Lung (tissue), 11 donors: ENCODE measurements at regions not wholly inside any gene's neighbourhood (a gene's known extent, or its start where the extent isn't known, plus 50 kb on each side); places are given as distances from the start of the nearest gene placed in this dataset.

Source experiments
- ATAC-seq: fragments of 200-7000 bp; cut with Tn5 transposase; one replicate; pipeline ENCODE4 v1.9.1; 2020; ENCODE audit warnings: moderate number of reproducible peaks; ENCODE audit not compliant: insufficient read depth, low FRiP score
- DNase-seq, 3 donors: peaks; one replicate each; pipeline ENCODE4 v3.0.0-alpha.2; 2013 to 2017
- H3K27ac ChIP-seq, 2 donors: one replicate each; pipeline ENCODE4 v1.5.1; 2013; ENCODE audit warnings: mild to moderate bottlenecking in 2 of 2, moderate library complexity in 2 of 2, control low read depth in 1 of 2, inconsistent platforms in 1 of 2, low read depth in 1 of 2, low read length in 1 of 2
- H3K27me3 ChIP-seq, 3 donors: one replicate each; pipeline ENCODE4 v1.5.1; 2013; ENCODE audit warnings: low read length in 2 of 3; ENCODE audit not compliant: control insufficient read depth in 3 of 3, insufficient read depth in 3 of 3
- H3K36me3 ChIP-seq, 4 donors: one replicate each; pipeline ENCODE4 v1.5.1; 2013; ENCODE audit warnings: low read length in 4 of 4, mild to moderate bottlenecking in 1 of 4, moderate library complexity in 1 of 4; ENCODE audit not compliant: control insufficient read depth in 4 of 4, insufficient read depth in 4 of 4
- H3K4me1 ChIP-seq, 5 donors: one replicate each; pipeline ENCODE4 v1.5.1; 2013; ENCODE audit warnings: low read length in 5 of 5, mild to moderate bottlenecking in 2 of 5, moderate library complexity in 1 of 5; ENCODE audit not compliant: control insufficient read depth in 5 of 5, insufficient read depth in 5 of 5
- H3K4me3 ChIP-seq: one replicate; pipeline ENCODE4 v1.5.1; 2013; ENCODE audit warnings: mild to moderate bottlenecking, control low read depth, moderate library complexity
- H3K9ac ChIP-seq, 2 donors: one replicate each; pipeline ENCODE4 v1.5.1; 2013; ENCODE audit warnings: low read length in 2 of 2, control low read depth in 1 of 2; ENCODE audit not compliant: insufficient read depth in 1 of 2
- H3K9me3 ChIP-seq, 4 donors: one replicate each; pipeline ENCODE4 v1.5.1; 2013; ENCODE audit warnings: low read length in 3 of 4, mild to moderate bottlenecking in 1 of 4, moderate library complexity in 1 of 4; ENCODE audit not compliant: control insufficient read depth in 4 of 4, insufficient read depth in 3 of 4
- WGBS, 2 donors: extraction: QIAGEN DNeasy Blood & Tissue Kit; methylation state at CpG; one replicate each; pipeline ENCODE4 v1.1.7; 2013; 5-methylcytosine and 5-hydroxymethylcytosine counted together
- TF ChIP-seq, protein P1 (sequence below): IDR thresholded peaks from 2 replicates; pipeline ENCODE4 v1.5.1; 2012; ENCODE audit warnings: mild to moderate bottlenecking; ENCODE audit errors: control extremely low read depth, extremely low read depth
- donor health status: control.
- donor health status: control.
- donor health status: Bipolar disorder and iron deficiency.
- donor health status: healthy.
- donor health status: DM: yes; HTN: yes; CAD: no.

GRCh38 chr5:56329652-56330051, 96.5 kb upstream of the ANKRD55 start:
- H3K27ac ChIP-seq: no peak overlapping the region
- no peaks in the 10 kb centered on the region for H3K27me3 ChIP-seq
- H3K36me3 ChIP-seq: no peaks in the 10 kb centered on the region
- TF ChIP-seq, protein P1, sequence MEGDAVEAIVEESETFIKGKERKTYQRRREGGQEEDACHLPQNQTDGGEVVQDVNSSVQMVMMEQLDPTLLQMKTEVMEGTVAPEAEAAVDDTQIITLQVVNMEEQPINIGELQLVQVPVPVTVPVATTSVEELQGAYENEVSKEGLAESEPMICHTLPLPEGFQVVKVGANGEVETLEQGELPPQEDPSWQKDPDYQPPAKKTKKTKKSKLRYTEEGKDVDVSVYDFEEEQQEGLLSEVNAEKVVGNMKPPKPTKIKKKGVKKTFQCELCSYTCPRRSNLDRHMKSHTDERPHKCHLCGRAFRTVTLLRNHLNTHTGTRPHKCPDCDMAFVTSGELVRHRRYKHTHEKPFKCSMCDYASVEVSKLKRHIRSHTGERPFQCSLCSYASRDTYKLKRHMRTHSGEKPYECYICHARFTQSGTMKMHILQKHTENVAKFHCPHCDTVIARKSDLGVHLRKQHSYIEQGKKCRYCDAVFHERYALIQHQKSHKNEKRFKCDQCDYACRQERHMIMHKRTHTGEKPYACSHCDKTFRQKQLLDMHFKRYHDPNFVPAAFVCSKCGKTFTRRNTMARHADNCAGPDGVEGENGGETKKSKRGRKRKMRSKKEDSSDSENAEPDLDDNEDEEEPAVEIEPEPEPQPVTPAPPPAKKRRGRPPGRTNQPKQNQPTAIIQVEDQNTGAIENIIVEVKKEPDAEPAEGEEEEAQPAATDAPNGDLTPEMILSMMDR: no peak
- no peak overlapping the region for H3K9ac ChIP-seq
- WGBS, 2 donors: 78 to 86% methylated on average over 3 of the region's 3 CpGs
- H3K9me3 ChIP-seq: peaks cover 0 to 4% (median 0%) of the 10 kb centered on the region in 4 donors
- H3K4me1 ChIP-seq: peaks cover 0 to 8% (median 3%) of the 10 kb centered on the region in 5 donors
- H3K4me3 ChIP-seq: no peak overlapping the region
- no peak for ATAC-seq
- DNase-seq: no peak

DNA sequence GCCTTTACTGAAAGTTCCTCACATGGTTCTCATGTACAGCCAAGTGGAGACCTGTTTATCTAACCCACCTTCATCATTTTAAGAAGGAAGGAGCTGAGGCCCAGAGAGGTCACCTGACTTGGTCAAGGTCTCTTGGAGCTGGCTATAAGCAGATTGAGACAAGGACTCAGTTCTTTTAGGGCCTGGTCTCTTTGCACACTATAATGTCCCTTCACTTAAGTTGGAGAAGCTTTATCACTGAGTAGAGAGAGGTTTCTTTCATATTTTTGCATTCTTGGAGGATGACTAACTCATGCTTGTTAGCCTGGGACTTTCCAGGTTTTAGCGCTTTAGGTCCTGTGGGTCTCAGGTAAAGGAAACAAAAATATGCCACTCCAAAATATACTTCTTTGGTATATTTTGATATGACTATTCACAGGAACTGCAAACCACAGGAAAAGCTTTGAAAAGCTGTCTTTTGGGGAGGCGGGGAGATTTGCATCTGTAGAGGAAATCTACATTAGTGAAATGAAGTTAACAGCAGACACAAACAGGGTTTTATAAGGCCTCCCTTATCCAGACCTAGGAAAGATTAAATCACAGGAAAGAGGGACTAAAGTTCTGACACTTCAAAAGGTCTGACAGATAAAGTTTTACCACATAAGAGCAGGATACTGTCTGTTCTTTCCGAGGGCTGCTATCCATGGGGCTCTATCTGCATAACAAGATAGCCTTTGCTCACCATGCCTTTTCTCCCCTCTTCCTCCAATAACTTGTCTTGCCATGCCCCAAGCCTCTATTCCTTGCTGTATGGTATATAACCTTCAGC, 95.8 kb upstream of the ANKRD55 start:
- H3K27ac ChIP-seq: no peak overlapping the region
- peaks cover 0 to 8% (median 6%) of the 10 kb centered on the region in 5 donors for H3K4me1 ChIP-seq
- no peak overlapping the region for H3K9ac ChIP-seq
- 43 to 51% methylated on average over 3 of the region's 3 CpGs for WGBS, 2 donors
- no peak overlapping the region for H3K4me3 ChIP-seq
- H3K9me3 ChIP-seq: peaks cover 0 to 4% (median 0%) of the 10 kb centered on the region in 4 donors
- H3K36me3 ChIP-seq: no peaks in the 10 kb centered on the region
- no peaks in the 10 kb centered on the region for H3K27me3 ChIP-seq
- TF ChIP-seq, protein P1: no peak
- DNase-seq (no peak), ATAC-seq (no peak)

- H3K27me3 ChIP-seq: no peaks in the 10 kb centered on the region
- no peak overlapping the region for H3K4me3 ChIP-seq
- H3K9ac ChIP-seq: no peak overlapping the region
- ATAC-seq: no peak
- WGBS, 2 donors: 60 to 65% methylated on average over 6 of the region's 6 CpGs
- TF ChIP-seq, protein P1: no peak
- H3K27ac ChIP-seq: no peak overlapping the region
- H3K4me1 ChIP-seq: peaks cover 0 to 8% (median 6%) of the 10 kb centered on the region in 5 donors
- DNase-seq: no peak
- H3K9me3 ChIP-seq: peaks cover 0 to 4% (median 0%) of the 10 kb centered on the region in 4 donors
- no peaks in the 10 kb centered on the region for H3K36me3 ChIP-seq
Measured at GRCh38 chr5:56327809-56328208, 94.7 kb upstream of the ANKRD55 start.

DNA sequence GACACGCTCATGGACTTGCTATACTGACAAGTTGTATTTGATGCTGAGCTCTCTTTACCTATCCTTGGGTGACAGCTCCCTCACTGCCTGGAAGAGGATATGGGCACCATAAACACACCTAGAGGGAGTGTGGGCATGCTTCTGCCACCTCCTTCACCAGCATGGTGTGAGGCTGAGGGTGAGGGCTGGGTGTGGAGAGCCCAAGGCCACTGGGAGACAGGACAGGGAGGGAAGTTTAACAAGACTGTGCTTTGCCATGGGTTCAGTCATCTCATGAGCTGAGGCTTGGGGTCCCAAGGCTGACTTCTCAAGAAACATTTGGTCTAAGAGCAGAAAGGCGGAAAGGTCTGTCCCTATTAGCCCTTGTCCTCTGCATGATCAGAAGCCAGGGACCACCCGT, 93.6 kb upstream of the ANKRD55 start:
- DNase-seq: no peak
- Histone ChIP-seq H3K27ac (no peak overlapping the region), H3K9ac (no peak overlapping the region), H3K4me1 (peaks cover 0 to 8% (median 6%) of the 10 kb centered on the region in 5 donors), H3K36me3 (no peaks in the 10 kb centered on the region), H3K4me3 (no peak overlapping the region), H3K9me3 (no peaks in the 10 kb centered on the region), H3K27me3 (no peaks in the 10 kb centered on the region)
- no peak for ATAC-seq
- TF ChIP-seq, protein P1: no peak
- 94 to 97% methylated on average over 3 of the region's 3 CpGs for WGBS, 2 donors
